ENCODE measurements at regions not wholly inside any gene's neighbourhood (a gene's known extent, or its start where the extent isn't known, plus 50 kb on each side); places are given as distances from the start of the nearest gene placed in this dataset.

- H3K4me3 Mint-ChIP-seq = no peak overlapping the region
- no peak overlapping the region for H3K27ac Mint-ChIP-seq
- no peaks in the 10 kb centered on the region for H3K4me1 Mint-ChIP-seq (ENCODE audit: low read depth)
- no peaks in the 10 kb centered on the region for H3K9me3 Mint-ChIP-seq
- H3K27me3 Mint-ChIP-seq = no peaks in the 10 kb centered on the region
- intact Hi-C loops (cut with micrococcal nuclease) = no loop called here
- H3K36me3 Mint-ChIP-seq (ENCODE audit: low read depth) = no peaks in the 10 kb centered on the region
Measured at GRCh38 chr14:44029933-44030332, 477.1 kb downstream of the FSCB start.

- Mint-ChIP-seq H3K9me3 (peaks cover 21% of the 10 kb centered on the region), H3K4me1 (ENCODE audit: low read depth) (no peaks in the 10 kb centered on the region), H3K36me3 (ENCODE audit: low read depth) (no peaks in the 10 kb centered on the region), H3K4me3 (no peak overlapping the region), H3K27ac (no peak overlapping the region), H3K27me3 (no peaks in the 10 kb centered on the region)
- intact Hi-C loops (cut with micrococcal nuclease) = no loop called here
Measured at GRCh38 chr14:44027397-44027796, 479.7 kb downstream of the FSCB start.

GRCh38 chr14:44010595-44010994 is 496.5 kb downstream of the FSCB start:
- H3K27me3 Mint-ChIP-seq = no peaks in the 10 kb centered on the region
- H3K36me3 Mint-ChIP-seq (ENCODE audit: low read depth) = no peaks in the 10 kb centered on the region
- no peak overlapping the region for H3K27ac Mint-ChIP-seq
- intact Hi-C loops (cut with micrococcal nuclease) = no loop called here
- peaks cover 14% of the 10 kb centered on the region for H3K9me3 Mint-ChIP-seq
- H3K4me1 Mint-ChIP-seq (ENCODE audit: low read depth) = no peaks in the 10 kb centered on the region
- H3K4me3 Mint-ChIP-seq = no peak overlapping the region

- H3K27ac Mint-ChIP-seq = no peak overlapping the region
- H3K9me3 Mint-ChIP-seq = peaks cover 12% of the 10 kb centered on the region
- no peaks in the 10 kb centered on the region for H3K27me3 Mint-ChIP-seq
- no peaks in the 10 kb centered on the region for H3K4me1 Mint-ChIP-seq (ENCODE audit: low read depth)
- intact Hi-C loops (cut with micrococcal nuclease) = no loop called here
- no peaks in the 10 kb centered on the region for H3K36me3 Mint-ChIP-seq (ENCODE audit: low read depth)
- no peak overlapping the region for H3K4me3 Mint-ChIP-seq
Measured at GRCh38 chr14:44010071-44010470, 497.0 kb downstream of the FSCB start.

- peaks cover 12% of the 10 kb centered on the region for H3K9me3 Mint-ChIP-seq
- no peak overlapping the region for H3K4me3 Mint-ChIP-seq
- no peaks in the 10 kb centered on the region for H3K4me1 Mint-ChIP-seq (ENCODE audit: low read depth)
- no peak overlapping the region for H3K27ac Mint-ChIP-seq
- intact Hi-C loops (cut with micrococcal nuclease) = no loop called here
- no peaks in the 10 kb centered on the region for H3K27me3 Mint-ChIP-seq
- no peaks in the 10 kb centered on the region for H3K36me3 Mint-ChIP-seq (ENCODE audit: low read depth)
Measured at GRCh38 chr14:44009642-44010041, 497.4 kb downstream of the FSCB start.

GRCh38 chr14:43988989-43989388 is 518.1 kb downstream of the FSCB start:
- Mint-ChIP-seq H3K27ac (no peak overlapping the region), H3K4me3 (no peak overlapping the region), H3K4me1 (ENCODE audit: low read depth) (no peaks in the 10 kb centered on the region), H3K9me3 (no peaks in the 10 kb centered on the region), H3K27me3 (no peaks in the 10 kb centered on the region), H3K36me3 (ENCODE audit: low read depth) (no peaks in the 10 kb centered on the region)
- intact Hi-C loops (cut with micrococcal nuclease) = no loop called here

GRCh38 chr14:43983721-43984120 is 523.4 kb downstream of the FSCB start:
- intact Hi-C loops (cut with micrococcal nuclease) = no loop called here
- no peaks in the 10 kb centered on the region for H3K27me3 Mint-ChIP-seq
- no peak overlapping the region for H3K27ac Mint-ChIP-seq
- no peaks in the 10 kb centered on the region for H3K36me3 Mint-ChIP-seq (ENCODE audit: low read depth)
- no peak overlapping the region for H3K4me3 Mint-ChIP-seq
- no peaks in the 10 kb centered on the region for H3K9me3 Mint-ChIP-seq
- no peaks in the 10 kb centered on the region for H3K4me1 Mint-ChIP-seq (ENCODE audit: low read depth)

GRCh38 chr14:43981135-43981768 is 525.8 kb downstream of the FSCB start:
- H3K4me1 Mint-ChIP-seq (ENCODE audit: low read depth) = no peaks in the 10 kb centered on the region
- H3K4me3 Mint-ChIP-seq = no peak overlapping the region
- H3K27ac Mint-ChIP-seq = no peak overlapping the region
- no peaks in the 10 kb centered on the region for H3K27me3 Mint-ChIP-seq
- intact Hi-C loops (cut with micrococcal nuclease) = no loop called here
- no peaks in the 10 kb centered on the region for H3K36me3 Mint-ChIP-seq (ENCODE audit: low read depth)
- no peaks in the 10 kb centered on the region for H3K9me3 Mint-ChIP-seq

- H3K4me3 Mint-ChIP-seq = no peak overlapping the region
- no peaks in the 10 kb centered on the region for H3K4me1 Mint-ChIP-seq (ENCODE audit: low read depth)
- intact Hi-C loops (cut with micrococcal nuclease) = no loop called here
- H3K9me3 Mint-ChIP-seq = peaks cover 27% of the 10 kb centered on the region
- no peaks in the 10 kb centered on the region for H3K36me3 Mint-ChIP-seq (ENCODE audit: low read depth)
- no peak overlapping the region for H3K27ac Mint-ChIP-seq
- H3K27me3 Mint-ChIP-seq = no peaks in the 10 kb centered on the region
Measured at GRCh38 chr14:43956741-43957140, 550.3 kb downstream of the FSCB start.

GRCh38 chr14:43949400-43949799 is 557.7 kb downstream of the FSCB start:
- Mint-ChIP-seq H3K27me3 (no peaks in the 10 kb centered on the region), H3K4me3 (no peak overlapping the region), H3K36me3 (ENCODE audit: low read depth) (no peaks in the 10 kb centered on the region), H3K4me1 (ENCODE audit: low read depth) (no peaks in the 10 kb centered on the region), H3K27ac (no peak overlapping the region), H3K9me3 (peaks cover 7% of the 10 kb centered on the region)
- intact Hi-C loops (cut with micrococcal nuclease) = no loop called here

GRCh38 chr14:43939836-43940235 is 567.2 kb downstream of the FSCB start:
- Mint-ChIP-seq H3K27me3 (no peaks in the 10 kb centered on the region), H3K9me3 (peaks cover 32% of the 10 kb centered on the region), H3K27ac (no peak overlapping the region), H3K4me3 (no peak overlapping the region), H3K4me1 (ENCODE audit: low read depth) (no peaks in the 10 kb centered on the region), H3K36me3 (ENCODE audit: low read depth) (no peaks in the 10 kb centered on the region)
- intact Hi-C loops (cut with micrococcal nuclease) = no loop called here

- H3K27me3 Mint-ChIP-seq = no peaks in the 10 kb centered on the region
- H3K4me3 Mint-ChIP-seq = no peak overlapping the region
- no peaks in the 10 kb centered on the region for H3K4me1 Mint-ChIP-seq (ENCODE audit: low read depth)
- peaks cover 32% of the 10 kb centered on the region for H3K9me3 Mint-ChIP-seq
- intact Hi-C loops (cut with micrococcal nuclease) = no loop called here
- H3K27ac Mint-ChIP-seq = no peak overlapping the region
- no peaks in the 10 kb centered on the region for H3K36me3 Mint-ChIP-seq (ENCODE audit: low read depth)
Measured at GRCh38 chr14:43938588-43939281, 568.3 kb downstream of the FSCB start.

GRCh38 chr14:43937001-43937400 is 570.1 kb downstream of the FSCB start:
- H3K27me3 Mint-ChIP-seq = no peaks in the 10 kb centered on the region
- no peak overlapping the region for H3K4me3 Mint-ChIP-seq
- no peaks in the 10 kb centered on the region for H3K36me3 Mint-ChIP-seq (ENCODE audit: low read depth)
- intact Hi-C loops (cut with micrococcal nuclease) = no loop called here
- no peaks in the 10 kb centered on the region for H3K4me1 Mint-ChIP-seq (ENCODE audit: low read depth)
- no peak overlapping the region for H3K27ac Mint-ChIP-seq
- peaks cover 22% of the 10 kb centered on the region for H3K9me3 Mint-ChIP-seq

- Mint-ChIP-seq H3K9me3 (peaks cover 13% of the 10 kb centered on the region), H3K27me3 (no peaks in the 10 kb centered on the region), H3K36me3 (ENCODE audit: low read depth) (no peaks in the 10 kb centered on the region), H3K27ac (no peak overlapping the region), H3K4me3 (no peak overlapping the region), H3K4me1 (ENCODE audit: low read depth) (no peaks in the 10 kb centered on the region)
- intact Hi-C loops (cut with micrococcal nuclease) = no loop called here
Measured at GRCh38 chr14:43934102-43934501, 573.0 kb downstream of the FSCB start.

All from dendritic cell treated with granulocyte-macrophage colony-stimulating factor and Interleukin-4, amounts not matched to agents 40 ng/mL and 50 ng/mL, for 4 days (primary cell).